ENCODE measurements at regions not wholly inside any gene's neighbourhood (a gene's known extent, or its start where the extent isn't known, plus 50 kb on each side); places are given as distances from the start of the nearest gene placed in this dataset.

DNA sequence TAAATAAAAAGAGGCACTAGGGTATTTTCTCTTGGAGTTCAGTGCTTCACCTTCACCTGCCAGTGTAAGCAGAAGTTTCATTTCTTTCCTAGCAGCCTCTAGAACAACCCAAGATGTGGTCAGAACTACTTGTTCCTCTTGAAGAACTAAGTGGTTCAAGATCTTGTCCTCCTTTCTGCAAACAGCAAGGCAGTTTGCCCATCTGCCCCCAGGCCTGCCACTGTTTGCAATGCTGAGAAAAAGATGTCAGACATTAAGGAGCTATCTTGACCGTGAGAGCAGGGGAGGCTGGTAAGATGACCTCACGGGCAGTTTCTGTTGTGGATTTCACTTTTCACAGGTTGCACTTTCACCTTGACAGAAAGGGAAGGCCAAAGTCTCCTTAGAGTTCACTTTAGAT is 52.0 kb upstream of the KLF4 start:
- DNase-seq = no peak
- intact Hi-C loops (cut with micrococcal nuclease) = loop anchor here (10.0 kb wide), 2 partner anchors 73 to 93 kb away; no protein-coding TSS in a partner anchor
- H3K4me1 ChIP-seq (ENCODE audit: control insufficient read depth in 1 of 2, insufficient read depth in 2 of 2, low read length in 2 of 2) = no peaks in the 10 kb centered on the region
- no peak overlapping the region for H3K4me3 ChIP-seq (replicated peaks in 1 of 3; ENCODE audit: low read depth in 2 of 3, low read length in 3 of 3)
- no peak for TF ChIP-seq CTCF (IDR thresholded peaks at IDR 0.05)
- Mint-ChIP-seq H3K27ac (peak overlapping the region in 1 of 7 donors; percentile 52), H3K36me3 (no peaks in the 10 kb centered on the region), H3K9me3 (no peaks in the 10 kb centered on the region), H3K4me1 (peaks cover 5% of the 10 kb centered on the region), H3K4me3 (no peak overlapping the region), H3K27me3 (ENCODE audit: low read depth in 3 of 3) (peaks cover 0 to 3% (median 2%) of the 10 kb centered on the region in 3 donors)
- H3K27me3 ChIP-seq (ENCODE audit: control insufficient read depth in 2 of 2, insufficient read depth in 2 of 2, low read length in 2 of 2) = no peaks in the 10 kb centered on the region
- 100% methylated on average over 2 of the region's 2 CpGs for WGBS (ENCODE audit: insufficient coverage)
- no peaks in the 10 kb centered on the region for H4K20me1 ChIP-seq (ENCODE audit: insufficient read depth, low read length)
- no peak overlapping the region for H3K4me2 ChIP-seq (replicated peaks; ENCODE audit: extremely low read depth, low read length, poor library complexity, severe bottlenecking)
- no peak overlapping the region for H3K27ac ChIP-seq (ENCODE audit: low read depth in 1 of 2, low read length in 2 of 2)
- H3K36me3 ChIP-seq (replicated peaks in 1 of 2; ENCODE audit: control insufficient read depth in 1 of 2, insufficient read depth in 2 of 2, low read length in 2 of 2) = no peaks in the 10 kb centered on the region
- no peak overlapping the region for H3K9ac ChIP-seq (ENCODE audit: insufficient read depth, low read length, poor library complexity, severe bottlenecking)
- H3K9me3 ChIP-seq (replicated peaks in 1 of 2; ENCODE audit: control insufficient read depth in 1 of 2, insufficient read depth in 1 of 2, low read length in 2 of 2) = no peaks in the 10 kb centered on the region
- no peak overlapping the region for H2AFZ ChIP-seq (ENCODE audit: insufficient read depth, low read depth, low read length, poor library complexity, severe bottlenecking)
- no peaks in the 10 kb centered on the region for H3K79me2 ChIP-seq (ENCODE audit: insufficient read depth, low read length)

GRCh38 chr9:107540164-107540561 is 50.6 kb upstream of the KLF4 start:
- peaks cover 0 to 5% (median 3%) of the 10 kb centered on the region in 3 donors for H3K27me3 Mint-ChIP-seq (ENCODE audit: low read depth in 3 of 3)
- Histone ChIP-seq H3K4me1 (ENCODE audit: control insufficient read depth in 1 of 2, insufficient read depth in 2 of 2, low read length in 2 of 2) (no peaks in the 10 kb centered on the region), H2AFZ (ENCODE audit: insufficient read depth, low read depth, low read length, poor library complexity, severe bottlenecking) (no peak overlapping the region), H3K27me3 (ENCODE audit: control insufficient read depth in 2 of 2, insufficient read depth in 2 of 2, low read length in 2 of 2) (no peaks in the 10 kb centered on the region), H3K4me3 (replicated peaks in 1 of 3; ENCODE audit: low read depth in 2 of 3, low read length in 3 of 3) (no peak overlapping the region), H4K20me1 (ENCODE audit: insufficient read depth, low read length) (no peaks in the 10 kb centered on the region), H3K27ac (ENCODE audit: low read depth in 1 of 2, low read length in 2 of 2) (no peak overlapping the region), H3K9me3 (replicated peaks in 1 of 2; ENCODE audit: control insufficient read depth in 1 of 2, insufficient read depth in 1 of 2, low read length in 2 of 2) (no peaks in the 10 kb centered on the region), H3K36me3 (replicated peaks in 1 of 2; ENCODE audit: control insufficient read depth in 1 of 2, insufficient read depth in 2 of 2, low read length in 2 of 2) (no peaks in the 10 kb centered on the region), H3K9ac (ENCODE audit: insufficient read depth, low read length, poor library complexity, severe bottlenecking) (no peak overlapping the region), H3K4me2 (replicated peaks; ENCODE audit: extremely low read depth, low read length, poor library complexity, severe bottlenecking) (no peak overlapping the region), H3K79me2 (ENCODE audit: insufficient read depth, low read length) (no peaks in the 10 kb centered on the region)
- H3K9me3 Mint-ChIP-seq = no peaks in the 10 kb centered on the region
- no CpG with 5 or more reads among the region's 1 CpG for WGBS (ENCODE audit: insufficient coverage)
- no peak for TF ChIP-seq CTCF (IDR thresholded peaks at IDR 0.05)
- H3K4me3 Mint-ChIP-seq = no peak overlapping the region
- intact Hi-C loops (cut with micrococcal nuclease) = loop anchor here (10.0 kb wide), 2 partner anchors 75 to 95 kb away; no protein-coding TSS in a partner anchor
- no peak for DNase-seq
- no peaks in the 10 kb centered on the region for H3K36me3 Mint-ChIP-seq
- no peak overlapping the region for H3K27ac Mint-ChIP-seq
- H3K4me1 Mint-ChIP-seq = peaks cover 5% of the 10 kb centered on the region

Measured in CD14-positive monocyte (primary cell).